NB4 (cell line): ENCODE measurements at regions not wholly inside any gene's neighbourhood (a gene's known extent, or its start where the extent isn't known, plus 50 kb on each side); places are given as distances from the start of the nearest gene placed in this dataset.

ENCODE experiments used
- DNase-seq: peaks from one replicate; pipeline ENCODE4 v3.0.0; 2010; ENCODE audit warnings: low read depth
- H3K4me3 ChIP-seq: one replicate; pipeline ENCODE4 v1.5.1; 2011; ENCODE audit warnings: mild to moderate bottlenecking, low read depth, low read length, moderate library complexity
- CTCF ChIP-seq: IDR thresholded peaks from one replicate; pipeline ENCODE4 v1.5.1; 2012; ENCODE audit warnings: low read depth, low read length
- MAX ChIP-seq: IDR thresholded peaks from 2 replicates; pipeline ENCODE4 v1.6.1; 2011; ENCODE audit warnings: low read depth, low read length
- MYC ChIP-seq: IDR thresholded peaks from 2 replicates; pipeline ENCODE4 v1.6.1; 2011; ENCODE audit warnings: low read depth, low read length
- POLR2A ChIP-seq: IDR thresholded peaks from 2 replicates; pipeline ENCODE4 v1.6.1; 2011; ENCODE audit warnings: mild to moderate bottlenecking; ENCODE audit not compliant: insufficient read length; ENCODE audit errors: extremely low read depth

GRCh38 chr7:152989889-152990380 is 230.4 kb downstream of the ACTR3B start:
- no peak overlapping the region for H3K4me3 ChIP-seq
- TF ChIP-seq POLR2A (no peak), MAX (no peak), MYC (no peak), CTCF (no peak)
- no peak for DNase-seq

DNA sequence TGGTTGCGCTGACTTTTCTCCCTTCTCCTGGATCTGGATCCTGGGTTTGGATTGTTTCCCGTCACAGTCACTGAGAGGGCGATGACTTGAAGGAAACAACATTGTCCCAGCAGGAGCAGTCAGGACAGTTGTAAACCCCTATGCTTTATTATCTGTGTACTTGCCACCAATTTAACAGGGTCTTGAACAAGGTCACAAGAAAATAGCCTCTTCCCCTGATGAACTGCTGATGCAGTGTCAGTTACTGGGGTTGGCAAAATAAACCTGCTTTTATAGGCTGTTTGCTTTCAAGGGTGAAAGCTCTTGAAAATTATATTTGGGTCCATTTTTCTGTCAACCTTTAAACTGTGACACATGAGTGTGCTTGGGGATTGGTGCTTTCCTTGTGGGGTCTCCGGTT is 238.9 kb downstream of the ACTR3B start:
- TF ChIP-seq MAX (no peak), POLR2A (no peak), MYC (no peak), CTCF (no peak)
- H3K4me3 ChIP-seq = no peak overlapping the region
- DNase-seq = no peak

DNA sequence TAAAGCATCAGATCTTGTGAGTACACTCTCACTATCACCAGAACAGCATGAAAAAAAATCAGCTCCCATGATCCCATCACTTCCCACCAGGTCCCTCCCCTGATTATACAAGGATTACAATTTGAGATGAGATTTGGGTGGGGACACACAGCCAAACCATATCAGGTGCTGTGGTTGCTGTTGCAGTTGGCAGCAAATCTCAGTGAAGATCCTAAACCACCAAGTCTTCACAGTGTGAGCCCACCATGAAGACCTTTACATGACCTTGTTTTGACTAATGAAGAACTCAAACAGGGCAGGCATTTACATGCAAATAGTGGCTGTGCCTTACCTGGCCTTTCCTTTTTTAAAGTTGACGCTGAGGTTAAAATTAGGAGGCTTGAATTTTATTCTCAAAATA is 242.6 kb downstream of the ACTR3B start:
- DNase-seq = no peak
- H3K4me3 ChIP-seq = no peak overlapping the region
- TF ChIP-seq CTCF (no peak), MYC (no peak), POLR2A (no peak), MAX (no peak)

DNA sequence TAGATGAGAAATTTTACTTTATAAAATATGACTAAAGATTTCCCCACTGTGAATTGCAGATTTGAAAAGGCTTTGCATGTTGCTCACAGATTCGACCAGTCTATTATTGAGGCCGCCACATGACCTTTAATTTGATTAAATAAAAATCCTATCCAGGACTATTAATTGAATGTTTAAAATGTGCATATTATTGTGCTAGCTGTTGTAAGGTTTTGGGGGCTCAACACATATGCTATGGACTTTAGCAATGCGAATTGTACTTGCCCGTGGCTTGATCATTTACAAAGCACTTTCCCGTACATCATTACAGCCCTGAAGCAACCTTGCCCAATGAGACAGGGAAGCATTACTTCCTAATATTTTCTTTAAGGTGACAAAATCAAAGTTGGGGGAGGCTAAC is 243.0 kb downstream of the ACTR3B start:
- TF ChIP-seq MAX (no peak), MYC (no peak), CTCF (no peak), POLR2A (no peak)
- H3K4me3 ChIP-seq = no peak overlapping the region
- no peak for DNase-seq

GRCh38 chr7:153004341-153004740 is 244.8 kb downstream of the ACTR3B start:
- no peak for TF ChIP-seq CTCF
- TF ChIP-seq POLR2A = no peak
- TF ChIP-seq MYC = no peak
- TF ChIP-seq MAX = no peak
- H3K4me3 ChIP-seq = no peak overlapping the region
- no peak for DNase-seq
